ENCODE measurements at regions not wholly inside any gene's neighbourhood (a gene's known extent, or its start where the extent isn't known, plus 50 kb on each side); places are given as distances from the start of the nearest gene placed in this dataset.

DNA sequence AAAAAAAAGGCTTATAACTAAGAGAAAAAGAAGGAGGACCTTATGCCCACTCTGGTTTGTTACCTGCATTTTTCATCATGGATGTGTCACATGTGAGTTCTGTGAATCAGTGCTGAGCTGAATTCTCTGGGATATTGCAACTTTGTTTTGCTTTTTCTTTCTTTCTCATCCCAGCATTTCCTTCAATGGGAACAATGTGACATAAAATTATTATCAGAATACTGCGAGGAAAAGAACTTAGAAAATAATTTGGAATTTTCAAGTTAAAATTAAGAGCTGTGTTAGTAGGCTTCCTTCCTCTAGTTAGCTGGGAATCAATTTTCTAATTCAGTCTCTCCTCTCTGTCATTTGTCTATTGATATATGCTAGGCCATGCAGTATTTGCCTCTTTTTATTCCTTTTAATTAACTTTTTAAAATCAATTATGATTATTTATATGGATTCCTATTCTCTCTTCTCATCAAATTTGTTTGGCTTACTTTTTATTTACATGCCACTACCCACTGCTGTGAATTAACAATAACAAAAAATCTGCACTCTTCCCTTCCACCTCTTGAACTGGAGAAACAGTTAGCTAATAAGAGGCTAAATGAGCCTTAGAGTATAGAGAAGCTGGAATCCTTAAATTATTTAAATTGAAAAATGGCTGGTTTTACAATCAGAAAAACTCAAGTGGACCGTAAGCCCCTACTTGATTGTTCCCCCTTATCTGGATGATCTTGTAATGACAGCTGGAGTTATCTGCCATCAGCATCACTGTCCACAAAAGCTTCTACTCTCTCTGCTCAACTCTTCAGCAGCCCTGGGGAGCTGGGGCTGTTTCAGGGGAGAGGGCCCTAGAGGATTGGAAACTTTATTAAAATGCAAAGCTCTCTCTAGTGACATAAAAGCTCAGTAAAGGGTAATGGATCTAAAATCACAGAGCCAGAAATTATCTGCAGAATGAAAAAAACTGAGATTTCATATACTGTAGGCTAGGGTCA lies 95.3 kb upstream of the SOX2 start:
- H3K27me3 ChIP-seq (ENCODE audit: control insufficient read depth, insufficient read depth, low read length) = no peaks in the 10 kb centered on the region
- H3K4me3 ChIP-seq (ENCODE audit: low read depth, low read length) = no peak overlapping the region
- ChIA-PET CTCF (no interaction called here), POLR2A (no interaction called here)
- TF ChIP-seq, protein P1, sequence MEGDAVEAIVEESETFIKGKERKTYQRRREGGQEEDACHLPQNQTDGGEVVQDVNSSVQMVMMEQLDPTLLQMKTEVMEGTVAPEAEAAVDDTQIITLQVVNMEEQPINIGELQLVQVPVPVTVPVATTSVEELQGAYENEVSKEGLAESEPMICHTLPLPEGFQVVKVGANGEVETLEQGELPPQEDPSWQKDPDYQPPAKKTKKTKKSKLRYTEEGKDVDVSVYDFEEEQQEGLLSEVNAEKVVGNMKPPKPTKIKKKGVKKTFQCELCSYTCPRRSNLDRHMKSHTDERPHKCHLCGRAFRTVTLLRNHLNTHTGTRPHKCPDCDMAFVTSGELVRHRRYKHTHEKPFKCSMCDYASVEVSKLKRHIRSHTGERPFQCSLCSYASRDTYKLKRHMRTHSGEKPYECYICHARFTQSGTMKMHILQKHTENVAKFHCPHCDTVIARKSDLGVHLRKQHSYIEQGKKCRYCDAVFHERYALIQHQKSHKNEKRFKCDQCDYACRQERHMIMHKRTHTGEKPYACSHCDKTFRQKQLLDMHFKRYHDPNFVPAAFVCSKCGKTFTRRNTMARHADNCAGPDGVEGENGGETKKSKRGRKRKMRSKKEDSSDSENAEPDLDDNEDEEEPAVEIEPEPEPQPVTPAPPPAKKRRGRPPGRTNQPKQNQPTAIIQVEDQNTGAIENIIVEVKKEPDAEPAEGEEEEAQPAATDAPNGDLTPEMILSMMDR (IDR thresholded peaks at IDR 0.05; ENCODE audit: insufficient read depth, low read depth, low read length) = no peak
- H3K36me3 ChIP-seq (ENCODE audit: control insufficient read depth, insufficient read depth, low read length) = no peaks in the 10 kb centered on the region
- DNase-seq (ENCODE audit: low read depth) = no peak

DNA sequence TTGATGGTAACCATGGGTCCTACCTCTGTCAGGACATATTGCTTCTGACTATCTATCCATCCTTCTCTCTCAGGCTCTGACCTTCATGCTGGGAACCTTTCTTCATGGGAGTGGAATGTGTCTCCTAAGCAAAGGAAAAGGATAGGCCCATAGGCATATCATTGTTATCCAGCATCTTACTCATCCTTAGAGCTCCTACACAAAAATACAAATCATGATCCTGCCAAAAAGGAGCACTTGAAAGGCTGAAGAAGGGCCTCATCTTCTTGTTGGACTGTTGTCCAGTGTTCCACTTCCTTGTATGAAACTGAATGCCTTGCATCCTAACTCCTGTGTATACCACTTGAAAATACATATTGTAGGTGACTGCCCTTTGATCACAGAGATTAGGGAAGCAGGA lies 96.1 kb upstream of the SOX2 start:
- H3K27me3 ChIP-seq (ENCODE audit: control insufficient read depth, insufficient read depth, low read length) = no peaks in the 10 kb centered on the region

DNA sequence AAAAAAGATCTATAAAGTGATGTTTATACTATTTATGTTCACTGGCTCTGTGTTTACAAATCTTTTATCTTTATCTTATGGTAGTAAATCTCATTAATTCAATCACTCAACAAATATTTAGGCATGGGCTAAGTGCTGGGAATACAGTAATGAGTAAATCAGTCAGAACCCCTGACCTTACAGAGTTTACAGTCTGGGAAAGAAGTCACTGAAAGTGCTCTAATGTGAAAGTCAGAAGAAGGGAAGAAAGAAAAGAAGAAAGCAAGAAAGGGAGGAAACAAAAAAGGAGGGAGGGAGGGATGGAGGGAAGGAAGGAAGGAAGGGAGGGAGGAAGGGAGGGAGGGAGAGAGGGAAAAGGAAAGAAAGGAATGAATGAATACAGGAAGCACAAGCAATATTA lies 96.8 kb upstream of the SOX2 start:
- TF ChIP-seq, protein P1 (IDR thresholded peaks at IDR 0.05; ENCODE audit: insufficient read depth, low read depth, low read length) = no peak
- ChIA-PET CTCF (no interaction called here), POLR2A (no interaction called here)
- Histone ChIP-seq H3K27me3 (ENCODE audit: control insufficient read depth, insufficient read depth, low read length) (no peaks in the 10 kb centered on the region), H3K36me3 (ENCODE audit: control insufficient read depth, insufficient read depth, low read length) (no peaks in the 10 kb centered on the region), H3K4me3 (ENCODE audit: low read depth, low read length) (no peak overlapping the region)
- DNase-seq (ENCODE audit: low read depth) = no peak

More for the DNA sequence above, 96.1 kb upstream of the SOX2 start:
- Histone ChIP-seq H3K4me3 (ENCODE audit: low read depth, low read length) (no peak overlapping the region), H3K36me3 (ENCODE audit: control insufficient read depth, insufficient read depth, low read length) (no peaks in the 10 kb centered on the region)
- DNase-seq (ENCODE audit: low read depth) = no peak
- POLR2A ChIA-PET = no interaction called here
- TF ChIP-seq, protein P1 (IDR thresholded peaks at IDR 0.05; ENCODE audit: insufficient read depth, low read depth, low read length) = no peak
- CTCF ChIA-PET = no interaction called here

DNA sequence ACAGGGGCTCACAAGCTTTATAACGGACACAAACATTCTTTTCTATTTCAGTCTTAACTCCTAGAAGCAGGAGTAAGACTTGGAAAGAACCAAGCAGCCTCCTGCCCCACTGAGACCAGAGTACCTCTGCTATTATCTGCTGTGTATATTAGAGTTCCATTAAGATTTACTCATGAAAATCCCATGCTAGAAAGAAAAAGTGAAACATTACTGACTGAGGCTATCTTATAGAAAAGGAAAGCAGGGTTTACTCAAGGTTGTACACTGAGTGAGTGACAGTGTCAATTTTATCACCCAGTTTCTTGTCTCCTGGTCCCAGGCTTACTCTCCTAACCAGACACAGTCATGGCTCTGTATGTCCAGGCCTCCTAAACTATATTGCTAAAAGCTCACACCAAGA lies 97.9 kb upstream of the SOX2 start:
- no peak for DNase-seq (ENCODE audit: low read depth)
- ChIA-PET POLR2A (no interaction called here), CTCF (no interaction called here)
- TF ChIP-seq, protein P1 (IDR thresholded peaks at IDR 0.05; ENCODE audit: insufficient read depth, low read depth, low read length) = no peak
- Histone ChIP-seq H3K27me3 (ENCODE audit: control insufficient read depth, insufficient read depth, low read length) (no peaks in the 10 kb centered on the region), H3K36me3 (ENCODE audit: control insufficient read depth, insufficient read depth, low read length) (no peaks in the 10 kb centered on the region), H3K4me3 (ENCODE audit: low read depth, low read length) (no peak overlapping the region)

DNA sequence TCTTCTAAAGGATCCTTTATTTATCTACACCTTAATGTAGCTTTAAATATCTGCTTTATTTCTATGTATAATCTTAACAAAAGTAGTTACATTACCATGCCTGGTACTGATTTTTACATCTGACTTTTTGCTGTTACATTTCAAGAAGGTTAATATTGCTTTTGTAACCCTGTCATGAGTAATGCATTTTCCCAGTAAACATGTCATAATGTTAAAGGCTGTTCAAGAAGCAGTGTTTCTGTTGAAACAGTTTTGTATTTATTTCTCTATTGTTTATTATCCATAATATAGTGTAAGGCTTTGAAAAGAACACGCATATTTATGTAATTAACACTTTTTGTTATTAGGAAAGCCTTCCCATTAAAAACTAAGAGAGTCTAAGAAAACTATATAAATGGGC lies 98.5 kb upstream of the SOX2 start:
- no peak for DNase-seq (ENCODE audit: low read depth)
- H3K36me3 ChIP-seq (ENCODE audit: control insufficient read depth, insufficient read depth, low read length) = no peaks in the 10 kb centered on the region
- ChIA-PET POLR2A (no interaction called here), CTCF (no interaction called here)
- TF ChIP-seq, protein P1 (IDR thresholded peaks at IDR 0.05; ENCODE audit: insufficient read depth, low read depth, low read length) = no peak
- no peaks in the 10 kb centered on the region for H3K27me3 ChIP-seq (ENCODE audit: control insufficient read depth, insufficient read depth, low read length)
- H3K4me3 ChIP-seq (ENCODE audit: low read depth, low read length) = no peak overlapping the region
